GM12872 (cell line): ENCODE measurements at regions not wholly inside any gene's neighbourhood (a gene's known extent, or its start where the extent isn't known, plus 50 kb on each side); places are given as distances from the start of the nearest gene placed in this dataset.

ENCODE experiments used
- CTCF ChIP-seq: IDR thresholded peaks from 3 replicates; pipeline ENCODE4 v1.5.1; 2011; ENCODE audit warnings: low read depth, mild to moderate bottlenecking, low read length, moderate library complexity; ENCODE audit not compliant: insufficient read depth

- no peak for TF ChIP-seq CTCF
Observed at GRCh38 chr3:176692199-176692965, 504.9 kb downstream of the TBL1XR1 start.

GRCh38 chr3:176690083-176690869 is 507.0 kb downstream of the TBL1XR1 start:
- no peak for TF ChIP-seq CTCF

GRCh38 chr3:176687754-176688153 is 509.5 kb downstream of the TBL1XR1 start:
- TF ChIP-seq CTCF: no peak

- TF ChIP-seq CTCF: no peak
Observed at GRCh38 chr3:176683382-176683781, 513.9 kb downstream of the TBL1XR1 start.

GRCh38 chr3:176663837-176664831 is 533.1 kb downstream of the TBL1XR1 start:
- TF ChIP-seq CTCF: peak; percentile 20; the same call in 1 of the 3 replicates

GRCh38 chr3:176663387-176663786 is 533.9 kb downstream of the TBL1XR1 start:
- no peak for TF ChIP-seq CTCF
